Ishikawa (cell line): ENCODE measurements at regions not wholly inside any gene's neighbourhood (a gene's known extent, or its start where the extent isn't known, plus 50 kb on each side); places are given as distances from the start of the nearest gene placed in this dataset.

Source experiments
- CEBPB ChIP-seq: IDR thresholded peaks from 2 replicates; pipeline ENCODE4 v1.6.1; 2012
- CREB1 ChIP-seq: IDR thresholded peaks from 2 replicates; pipeline ENCODE4 v1.6.1; 2012; ENCODE audit warnings: low read depth
- EGR1 ChIP-seq: IDR thresholded peaks from 2 replicates; pipeline ENCODE4 v1.6.1; 2012
- EP300 ChIP-seq: IDR thresholded peaks from 2 replicates; pipeline ENCODE4 v1.6.1; 2012; ENCODE audit warnings: borderline replicate concordance
- FOXM1 ChIP-seq: IDR thresholded peaks from 2 replicates; pipeline ENCODE4 v1.6.1; 2012; ENCODE audit warnings: low read depth, borderline replicate concordance
- NFIC ChIP-seq: IDR thresholded peaks from 2 replicates; pipeline ENCODE4 v1.6.1; 2012
- RAD21 ChIP-seq: IDR thresholded peaks from 2 replicates; pipeline ENCODE4 v1.6.1; 2012; ENCODE audit warnings: low read depth
- TAF1 ChIP-seq: IDR thresholded peaks from 2 replicates; pipeline ENCODE4 v1.6.1; 2012; ENCODE audit warnings: low read depth, mild to moderate bottlenecking
- TCF12 ChIP-seq: IDR thresholded peaks from 2 replicates; pipeline ENCODE4 v1.6.1; 2012; ENCODE audit warnings: low read depth
- TEAD4 ChIP-seq: IDR thresholded peaks from 2 replicates; pipeline ENCODE4 v1.6.1; 2012
- YY1 ChIP-seq: IDR thresholded peaks from 2 replicates; pipeline ENCODE4 v1.6.1; 2012; ENCODE audit warnings: low read depth
- ZBTB7A ChIP-seq: IDR thresholded peaks from 2 replicates; pipeline ENCODE4 v1.6.1; 2012; ENCODE audit warnings: low read depth
- TF ChIP-seq, protein P1 (sequence below): IDR thresholded peaks from 2 replicates; pipeline ENCODE4 v1.6.1; 2012
- TF ChIP-seq, protein P2 (sequence below): IDR thresholded peaks from 2 replicates; pipeline ENCODE4 v1.6.1; 2012; ENCODE audit warnings: low read depth, mild to moderate bottlenecking
- TF ChIP-seq, protein P3 (sequence below): IDR thresholded peaks from 2 replicates; pipeline ENCODE4 v1.6.1; 2012

DNA sequence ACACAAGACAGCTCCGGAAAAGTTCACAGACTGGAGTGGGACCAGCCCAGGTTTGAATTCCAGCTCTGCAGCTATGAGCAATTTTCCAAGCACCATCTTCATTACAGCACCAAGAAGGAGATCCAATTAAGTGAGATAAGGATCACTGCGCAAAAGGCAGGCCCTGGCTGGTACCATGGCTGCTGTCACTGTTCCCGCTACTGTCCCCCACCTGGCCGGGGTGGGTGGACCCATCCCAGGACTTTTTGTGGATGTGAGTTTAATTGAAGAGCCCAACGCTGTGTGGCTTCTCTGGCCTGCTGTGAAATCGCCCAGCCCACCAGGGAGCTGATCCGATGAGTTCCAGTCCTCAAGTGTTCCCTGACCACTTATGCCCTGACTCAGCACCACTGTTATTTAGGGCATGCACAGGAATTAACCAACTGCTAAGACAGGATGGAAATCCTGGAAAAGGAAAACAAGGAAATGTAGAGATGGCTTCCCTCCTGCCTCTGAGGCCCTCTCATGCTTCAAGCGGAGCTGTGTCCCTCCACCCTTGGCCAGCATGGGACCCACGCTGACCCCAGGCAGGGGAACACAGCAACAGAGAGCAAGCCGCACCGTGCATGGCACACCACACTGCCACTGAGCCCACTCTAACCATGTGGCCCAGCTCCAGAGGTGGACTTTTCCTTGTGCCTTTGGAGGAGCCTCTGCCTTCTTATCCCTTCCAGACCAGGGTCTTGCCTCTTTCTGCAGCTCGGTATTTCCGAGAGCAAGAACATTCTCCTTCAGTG, 150.0 kb upstream of the CST7 start:
- TF ChIP-seq CEBPB (no peak), TCF12 (no peak), TAF1 (no peak), ZBTB7A (no peak), EGR1 (no peak), FOXM1 (no peak), TEAD4 (no peak), EP300 (no peak), RAD21 (no peak)
- TF ChIP-seq, protein P1, sequence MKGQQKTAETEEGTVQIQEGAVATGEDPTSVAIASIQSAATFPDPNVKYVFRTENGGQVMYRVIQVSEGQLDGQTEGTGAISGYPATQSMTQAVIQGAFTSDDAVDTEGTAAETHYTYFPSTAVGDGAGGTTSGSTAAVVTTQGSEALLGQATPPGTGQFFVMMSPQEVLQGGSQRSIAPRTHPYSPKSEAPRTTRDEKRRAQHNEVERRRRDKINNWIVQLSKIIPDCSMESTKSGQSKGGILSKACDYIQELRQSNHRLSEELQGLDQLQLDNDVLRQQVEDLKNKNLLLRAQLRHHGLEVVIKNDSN: no peak
- TF ChIP-seq, protein P2, sequence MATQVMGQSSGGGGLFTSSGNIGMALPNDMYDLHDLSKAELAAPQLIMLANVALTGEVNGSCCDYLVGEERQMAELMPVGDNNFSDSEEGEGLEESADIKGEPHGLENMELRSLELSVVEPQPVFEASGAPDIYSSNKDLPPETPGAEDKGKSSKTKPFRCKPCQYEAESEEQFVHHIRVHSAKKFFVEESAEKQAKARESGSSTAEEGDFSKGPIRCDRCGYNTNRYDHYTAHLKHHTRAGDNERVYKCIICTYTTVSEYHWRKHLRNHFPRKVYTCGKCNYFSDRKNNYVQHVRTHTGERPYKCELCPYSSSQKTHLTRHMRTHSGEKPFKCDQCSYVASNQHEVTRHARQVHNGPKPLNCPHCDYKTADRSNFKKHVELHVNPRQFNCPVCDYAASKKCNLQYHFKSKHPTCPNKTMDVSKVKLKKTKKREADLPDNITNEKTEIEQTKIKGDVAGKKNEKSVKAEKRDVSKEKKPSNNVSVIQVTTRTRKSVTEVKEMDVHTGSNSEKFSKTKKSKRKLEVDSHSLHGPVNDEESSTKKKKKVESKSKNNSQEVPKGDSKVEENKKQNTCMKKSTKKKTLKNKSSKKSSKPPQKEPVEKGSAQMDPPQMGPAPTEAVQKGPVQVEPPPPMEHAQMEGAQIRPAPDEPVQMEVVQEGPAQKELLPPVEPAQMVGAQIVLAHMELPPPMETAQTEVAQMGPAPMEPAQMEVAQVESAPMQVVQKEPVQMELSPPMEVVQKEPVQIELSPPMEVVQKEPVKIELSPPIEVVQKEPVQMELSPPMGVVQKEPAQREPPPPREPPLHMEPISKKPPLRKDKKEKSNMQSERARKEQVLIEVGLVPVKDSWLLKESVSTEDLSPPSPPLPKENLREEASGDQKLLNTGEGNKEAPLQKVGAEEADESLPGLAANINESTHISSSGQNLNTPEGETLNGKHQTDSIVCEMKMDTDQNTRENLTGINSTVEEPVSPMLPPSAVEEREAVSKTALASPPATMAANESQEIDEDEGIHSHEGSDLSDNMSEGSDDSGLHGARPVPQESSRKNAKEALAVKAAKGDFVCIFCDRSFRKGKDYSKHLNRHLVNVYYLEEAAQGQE: no peak
- TF ChIP-seq, protein P3, sequence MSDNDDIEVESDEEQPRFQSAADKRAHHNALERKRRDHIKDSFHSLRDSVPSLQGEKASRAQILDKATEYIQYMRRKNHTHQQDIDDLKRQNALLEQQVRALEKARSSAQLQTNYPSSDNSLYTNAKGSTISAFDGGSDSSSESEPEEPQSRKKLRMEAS: no peak

DNA sequence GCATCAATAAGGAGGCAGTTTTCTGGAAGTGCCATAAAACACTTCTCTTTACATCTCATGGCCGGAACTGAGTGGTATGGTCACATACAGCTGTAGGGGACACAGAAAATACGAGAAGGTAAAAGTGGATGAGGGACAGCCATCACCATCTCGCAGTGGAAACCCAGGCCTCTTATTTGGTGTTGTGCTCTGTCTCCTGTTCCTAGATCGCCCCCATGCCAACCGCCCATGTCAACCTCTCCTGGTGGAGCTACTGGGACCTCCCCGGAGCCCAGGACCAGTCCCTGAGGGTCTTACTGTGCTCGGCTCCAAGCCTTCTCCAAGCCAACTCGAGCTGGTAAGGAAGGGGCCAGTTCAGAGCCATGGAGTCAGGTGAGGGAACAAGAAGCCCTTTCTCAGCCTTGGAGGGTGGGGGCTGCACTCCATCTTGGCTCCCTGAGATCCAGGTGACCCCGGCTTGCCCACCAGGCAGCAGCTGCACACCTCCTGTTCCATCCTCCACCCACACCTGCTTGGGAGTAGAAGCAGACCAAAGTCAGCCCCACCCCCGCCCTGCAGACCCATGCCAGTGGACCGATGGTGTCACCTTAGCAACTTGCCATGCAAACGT, 149.0 kb upstream of the CST7 start:
- TF ChIP-seq ZBTB7A (no peak), CEBPB (no peak), CREB1 (no peak), YY1 (no peak), TEAD4 (no peak), TAF1 (no peak)
- TF ChIP-seq, protein P1: no peak

DNA sequence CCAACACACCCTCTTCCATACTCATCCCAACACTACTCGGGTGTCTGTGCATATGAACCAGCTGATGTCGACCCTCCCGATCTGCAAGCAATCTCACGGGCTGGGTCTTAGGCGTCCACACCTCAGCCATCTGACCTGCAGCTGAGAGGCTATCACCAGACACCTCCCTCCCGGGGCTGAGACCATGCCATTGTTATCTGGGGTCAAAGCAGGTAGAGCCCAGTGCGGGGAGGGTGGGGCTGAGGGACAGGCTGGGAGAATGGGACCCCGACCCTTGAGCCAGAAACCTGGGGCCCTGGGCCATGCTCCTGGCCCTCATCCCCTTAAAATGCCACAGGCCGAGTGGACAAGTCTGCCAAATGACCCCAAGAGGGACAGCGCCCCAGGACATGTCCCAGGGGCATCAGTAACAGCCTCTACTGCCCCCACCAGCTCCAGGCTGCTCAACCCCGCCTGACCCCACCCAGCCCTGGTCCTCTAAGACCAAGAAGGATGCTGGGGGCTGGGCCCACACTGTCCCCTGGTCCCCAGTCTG, 146.7 kb upstream of the CST7 start:
- TF ChIP-seq, protein P3: no peak
- no peak for TF ChIP-seq EGR1
- TF ChIP-seq, protein P2: no peak
- no peak for TF ChIP-seq YY1
- no peak for TF ChIP-seq RAD21
- TF ChIP-seq, protein P1: no peak
- TF ChIP-seq FOXM1: no peak
- TF ChIP-seq ZBTB7A: no peak
- no peak for TF ChIP-seq TCF12
- no peak for TF ChIP-seq NFIC
- no peak for TF ChIP-seq EP300
- TF ChIP-seq TAF1: no peak
- TF ChIP-seq CREB1: no peak
- no peak for TF ChIP-seq TEAD4
- no peak for TF ChIP-seq CEBPB

DNA sequence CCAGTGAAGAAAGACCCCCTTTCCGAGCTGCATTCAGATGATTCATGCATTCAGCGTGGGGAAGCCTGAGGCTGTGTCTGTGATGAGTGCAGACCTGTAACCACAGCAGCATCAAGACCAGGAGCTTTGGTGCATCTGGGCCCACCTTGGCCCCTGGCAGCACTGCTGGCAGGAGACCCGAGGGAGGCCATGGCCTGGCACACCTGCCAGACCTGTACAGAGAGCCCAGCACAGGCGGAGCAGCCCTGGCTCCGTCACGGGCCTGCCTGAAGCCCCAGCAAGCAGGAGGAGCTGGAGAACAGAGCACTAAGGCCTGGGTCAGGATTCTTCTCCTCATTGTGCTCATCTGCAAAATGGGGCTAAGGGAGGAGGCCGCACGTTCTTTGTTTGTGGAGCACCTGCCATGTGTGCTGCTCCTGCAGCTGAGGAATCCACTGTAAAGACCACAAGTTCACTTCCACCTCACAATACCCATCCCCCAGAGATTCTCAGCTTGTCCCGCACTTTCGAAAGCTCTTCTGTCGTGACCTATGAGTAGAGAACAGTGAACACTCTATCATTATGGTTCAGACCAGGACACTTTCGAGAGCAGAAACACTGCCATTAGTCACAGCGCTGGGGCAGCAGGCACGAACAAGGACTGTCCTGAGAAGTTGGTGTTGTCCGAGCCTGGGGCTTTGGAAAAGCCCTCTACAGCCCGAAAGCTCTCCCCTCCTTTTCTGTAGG, 144.4 kb upstream of the CST7 start:
- TF ChIP-seq FOXM1 (no peak), ZBTB7A (no peak), RAD21 (no peak), TEAD4 (no peak), TCF12 (no peak)
